PFSK-1 (cell line): ENCODE measurements at regions not wholly inside any gene's neighbourhood (a gene's known extent, or its start where the extent isn't known, plus 50 kb on each side); places are given as distances from the start of the nearest gene placed in this dataset.

Source experiments
- POLR2AphosphoS5 ChIP-seq: IDR thresholded peaks from 2 replicates; pipeline ENCODE4 v1.6.1; 2012; ENCODE audit warnings: low read depth, mild to moderate bottlenecking, control low read depth, low read length, moderate library complexity
- TF ChIP-seq, protein P1 (sequence below), 2 experiments: IDR thresholded peaks; 2 replicates each; pipeline versions ENCODE4 v1.6.1 to v1.8.0; 2011 to 2012; ENCODE audit warnings: low read depth in 2 of 2, low read length in 2 of 2, control low read depth in 1 of 2, inconsistent platforms in 1 of 2, mild to moderate bottlenecking in 1 of 2, moderate library complexity in 1 of 2; ENCODE audit not compliant: insufficient read depth in 1 of 2

DNA sequence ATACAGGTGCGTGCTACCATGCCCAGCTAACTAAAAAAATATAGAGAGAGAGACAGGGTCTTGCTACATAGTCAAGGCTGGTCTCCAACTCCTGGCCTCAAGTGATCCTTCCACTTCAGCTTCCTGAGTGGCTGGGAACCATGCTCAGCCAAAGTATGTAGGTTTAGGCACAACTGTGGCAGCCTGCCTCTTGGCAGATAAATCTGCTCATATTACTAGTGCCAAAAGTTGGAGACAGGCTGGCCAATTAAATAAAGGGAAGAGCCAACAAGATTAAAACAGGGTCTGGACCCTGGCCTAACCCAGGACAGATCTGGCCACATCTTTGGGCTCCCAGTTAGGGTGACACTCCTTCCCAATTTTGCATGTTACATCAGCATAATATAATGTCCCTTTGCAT, 151.7 kb downstream of the CBLN1 start:
- TF ChIP-seq POLR2AphosphoS5, result no peak
- TF ChIP-seq, protein P1, sequence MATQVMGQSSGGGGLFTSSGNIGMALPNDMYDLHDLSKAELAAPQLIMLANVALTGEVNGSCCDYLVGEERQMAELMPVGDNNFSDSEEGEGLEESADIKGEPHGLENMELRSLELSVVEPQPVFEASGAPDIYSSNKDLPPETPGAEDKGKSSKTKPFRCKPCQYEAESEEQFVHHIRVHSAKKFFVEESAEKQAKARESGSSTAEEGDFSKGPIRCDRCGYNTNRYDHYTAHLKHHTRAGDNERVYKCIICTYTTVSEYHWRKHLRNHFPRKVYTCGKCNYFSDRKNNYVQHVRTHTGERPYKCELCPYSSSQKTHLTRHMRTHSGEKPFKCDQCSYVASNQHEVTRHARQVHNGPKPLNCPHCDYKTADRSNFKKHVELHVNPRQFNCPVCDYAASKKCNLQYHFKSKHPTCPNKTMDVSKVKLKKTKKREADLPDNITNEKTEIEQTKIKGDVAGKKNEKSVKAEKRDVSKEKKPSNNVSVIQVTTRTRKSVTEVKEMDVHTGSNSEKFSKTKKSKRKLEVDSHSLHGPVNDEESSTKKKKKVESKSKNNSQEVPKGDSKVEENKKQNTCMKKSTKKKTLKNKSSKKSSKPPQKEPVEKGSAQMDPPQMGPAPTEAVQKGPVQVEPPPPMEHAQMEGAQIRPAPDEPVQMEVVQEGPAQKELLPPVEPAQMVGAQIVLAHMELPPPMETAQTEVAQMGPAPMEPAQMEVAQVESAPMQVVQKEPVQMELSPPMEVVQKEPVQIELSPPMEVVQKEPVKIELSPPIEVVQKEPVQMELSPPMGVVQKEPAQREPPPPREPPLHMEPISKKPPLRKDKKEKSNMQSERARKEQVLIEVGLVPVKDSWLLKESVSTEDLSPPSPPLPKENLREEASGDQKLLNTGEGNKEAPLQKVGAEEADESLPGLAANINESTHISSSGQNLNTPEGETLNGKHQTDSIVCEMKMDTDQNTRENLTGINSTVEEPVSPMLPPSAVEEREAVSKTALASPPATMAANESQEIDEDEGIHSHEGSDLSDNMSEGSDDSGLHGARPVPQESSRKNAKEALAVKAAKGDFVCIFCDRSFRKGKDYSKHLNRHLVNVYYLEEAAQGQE (IDR thresholded peaks at IDR 0.05; ENCODE audit: insufficient read depth in 1 of 2, low read depth in 2 of 2, low read length in 2 of 2), result no peak
